HG03139 (cell line): ENCODE measurements at regions not wholly inside any gene's neighbourhood (a gene's known extent, or its start where the extent isn't known, plus 50 kb on each side); places are given as distances from the start of the nearest gene placed in this dataset.

ENCODE experiments used
- ATAC-seq: cut with Tn5 transposase; IDR thresholded peaks from one replicate; pipeline ENCODE4 v1.9.1; 2021; ENCODE audit not compliant: unreplicated experiment

- peak; percentile 58 for ATAC-seq
Observed at GRCh38 chr13:72458701-72459100, 268.7 kb downstream of the MZT1 start.

GRCh38 chr13:72457151-72457550 is 270.3 kb downstream of the MZT1 start:
- no peak for ATAC-seq

DNA sequence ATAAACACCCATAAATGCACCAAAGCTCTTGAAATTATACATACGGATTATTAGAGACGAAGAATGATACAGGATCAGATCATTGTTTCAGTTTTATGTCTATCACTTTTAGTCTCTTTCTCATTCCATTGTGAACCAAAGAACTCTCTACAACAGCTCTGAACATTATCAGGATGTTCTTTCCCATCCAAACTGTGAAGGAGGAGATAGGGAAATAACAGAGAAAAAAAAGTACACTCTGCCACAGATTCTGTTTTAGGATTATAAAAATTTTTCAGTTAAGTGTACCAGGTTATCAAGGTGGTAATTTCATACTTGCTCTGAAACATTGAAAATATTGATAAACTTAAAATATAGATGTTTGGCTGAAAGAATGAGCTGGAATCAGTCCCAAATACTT is 270.9 kb downstream of the MZT1 start:
- no peak for ATAC-seq

GRCh38 chr13:72453161-72453560 is 274.3 kb downstream of the MZT1 start:
- no peak for ATAC-seq

- no peak for ATAC-seq
Observed at GRCh38 chr13:72448082-72448481, 279.3 kb downstream of the MZT1 start.

DNA sequence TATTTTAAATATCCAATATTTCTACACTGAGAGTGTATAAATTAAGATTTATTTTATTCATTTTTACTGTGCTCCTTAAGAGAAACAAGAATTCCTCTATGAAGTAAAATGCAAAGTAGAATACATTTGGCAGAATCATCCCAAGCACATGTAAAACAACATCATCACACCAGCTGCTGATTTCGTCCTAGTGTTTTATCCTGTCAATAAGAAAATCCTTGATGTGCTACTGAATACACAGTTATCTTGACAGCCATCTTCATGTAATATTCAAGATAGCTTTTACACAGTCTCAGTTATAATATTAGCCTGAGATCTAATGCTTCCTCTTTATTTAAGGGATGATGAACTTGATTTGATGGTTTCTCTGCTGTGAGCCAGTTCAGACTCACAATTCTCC is 282.4 kb downstream of the MZT1 start:
- no peak for ATAC-seq

- ATAC-seq = no peak
Observed at GRCh38 chr13:72437458-72437857, 290.0 kb downstream of the MZT1 start.

DNA sequence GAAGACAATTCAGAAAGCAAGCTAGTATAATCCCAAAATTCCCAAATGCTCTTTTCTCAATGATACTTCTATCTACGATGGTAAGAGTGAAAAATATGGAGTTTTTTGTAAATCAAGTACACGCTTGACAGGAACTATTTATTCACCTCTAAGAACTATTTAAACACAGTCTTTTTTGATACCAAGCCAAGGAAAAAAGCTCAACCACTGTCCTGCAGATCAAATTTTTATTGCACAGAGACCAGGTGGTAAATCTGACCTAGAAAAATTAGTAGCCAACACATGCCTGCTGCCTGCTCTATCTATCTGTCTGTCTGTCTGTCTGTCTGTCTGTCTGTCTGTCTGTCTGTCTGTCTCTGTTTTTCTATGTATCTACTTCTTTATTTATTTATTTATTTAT is 292.2 kb downstream of the MZT1 start:
- no peak for ATAC-seq

- ATAC-seq = no peak
Observed at GRCh38 chr13:72431981-72432682, 295.3 kb downstream of the MZT1 start.

- ATAC-seq = no peak
Observed at GRCh38 chr13:72430923-72431322, 296.5 kb downstream of the MZT1 start.

GRCh38 chr13:72427757-72428528 is 299.5 kb downstream of the MZT1 start:
- no peak for ATAC-seq

DNA sequence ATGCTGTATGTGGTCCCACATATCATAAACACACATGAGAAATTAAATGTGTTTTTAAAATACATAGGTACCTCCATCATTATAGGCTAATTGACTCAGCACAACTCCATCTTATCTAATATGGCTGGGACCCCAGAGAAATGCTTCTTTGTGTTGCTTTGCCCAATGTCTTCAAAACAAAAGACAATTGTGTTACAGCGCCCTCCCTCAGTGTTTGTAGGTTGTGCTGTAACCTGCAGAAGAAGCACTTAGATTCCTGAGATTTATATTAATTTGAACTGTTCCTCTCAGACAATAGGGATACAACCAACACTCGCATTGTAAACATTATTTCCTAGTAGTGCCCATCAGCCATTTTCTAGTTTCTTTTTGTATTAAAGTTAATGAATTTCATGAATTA is 303.4 kb downstream of the MZT1 start:
- ATAC-seq = no peak

DNA sequence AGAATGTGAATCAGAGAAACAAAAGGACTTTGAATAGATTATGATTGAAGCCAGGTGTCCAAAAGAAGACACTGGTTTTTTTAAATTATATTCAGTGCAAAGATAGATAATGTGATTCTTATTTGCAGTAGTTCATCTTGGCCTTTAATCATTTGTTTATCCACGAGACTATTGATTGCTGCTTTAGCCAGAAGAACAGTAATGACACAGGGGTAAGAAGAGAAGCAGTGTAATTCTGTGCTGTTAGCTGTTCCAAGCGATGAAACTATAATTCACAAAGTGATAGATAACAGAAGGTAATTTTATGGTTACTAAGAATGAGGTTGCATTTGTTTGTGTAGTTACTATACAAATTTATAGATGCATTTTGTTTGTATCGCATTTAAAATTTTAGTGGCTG is 311.6 kb downstream of the MZT1 start:
- no peak for ATAC-seq

DNA sequence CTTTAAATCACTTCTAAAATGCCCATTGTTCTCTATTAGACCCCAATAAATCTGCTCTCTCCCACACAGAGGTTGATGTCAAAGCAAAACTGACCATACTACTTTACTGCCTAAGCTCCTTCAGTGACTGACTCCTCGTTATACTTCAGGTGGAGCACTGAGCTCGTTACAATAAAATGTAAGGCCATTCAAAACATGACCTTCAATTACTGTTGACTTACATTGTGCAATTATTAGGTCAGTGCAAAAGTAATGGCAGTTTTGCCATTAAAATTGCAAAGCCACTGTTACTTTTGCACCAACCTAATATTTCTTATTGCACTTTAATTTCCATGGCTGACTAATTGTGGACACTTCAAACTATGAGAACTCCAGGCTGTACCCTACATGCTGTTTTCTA is 314.9 kb downstream of the MZT1 start:
- ATAC-seq = no peak

DNA sequence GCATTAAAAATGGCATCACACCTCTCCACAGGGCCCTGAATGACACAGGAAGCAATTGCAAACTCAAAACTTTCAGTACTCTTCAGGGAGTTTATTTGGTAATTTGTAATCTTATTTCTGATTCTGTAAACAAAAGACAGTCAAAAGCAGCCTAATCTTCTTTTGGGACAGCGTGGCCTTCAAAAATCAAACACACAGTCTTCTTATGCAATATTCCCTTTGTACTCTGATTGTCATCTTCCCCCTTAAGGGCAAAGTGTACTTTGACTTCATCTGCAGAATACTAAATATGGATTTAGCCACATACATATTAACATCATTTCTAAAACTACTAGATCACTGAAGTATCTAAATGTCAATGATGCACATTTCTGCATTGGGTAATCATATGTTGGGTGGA is 322.0 kb downstream of the MZT1 start:
- ATAC-seq = no peak

GRCh38 chr13:72403396-72404010 is 323.9 kb downstream of the MZT1 start:
- no peak for ATAC-seq

GRCh38 chr13:72400856-72401255 is 326.6 kb downstream of the MZT1 start:
- ATAC-seq = no peak

GRCh38 chr13:72399351-72399750 is 328.1 kb downstream of the MZT1 start:
- ATAC-seq = no peak

DNA sequence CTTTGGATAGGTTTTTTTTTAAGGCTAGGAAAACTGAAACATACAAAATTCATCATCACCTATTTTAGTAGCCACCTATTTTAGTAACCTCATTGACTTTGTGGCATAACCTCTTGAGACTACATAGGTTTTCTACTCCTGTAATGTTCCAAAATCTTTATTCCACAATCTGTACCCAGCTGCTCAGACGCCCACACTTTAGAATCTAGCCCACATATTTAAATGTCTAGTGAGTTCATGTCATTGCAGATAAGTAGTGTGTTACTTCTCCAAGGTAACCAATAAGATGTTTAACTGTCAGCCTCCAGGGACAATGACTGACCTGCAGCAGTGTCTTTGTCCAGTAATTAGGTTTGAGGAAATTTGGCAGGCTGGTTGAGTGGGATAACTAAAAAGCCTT is 330.2 kb downstream of the MZT1 start:
- ATAC-seq = no peak

GRCh38 chr13:72390909-72391308 is 336.5 kb downstream of the MZT1 start:
- ATAC-seq = no peak

DNA sequence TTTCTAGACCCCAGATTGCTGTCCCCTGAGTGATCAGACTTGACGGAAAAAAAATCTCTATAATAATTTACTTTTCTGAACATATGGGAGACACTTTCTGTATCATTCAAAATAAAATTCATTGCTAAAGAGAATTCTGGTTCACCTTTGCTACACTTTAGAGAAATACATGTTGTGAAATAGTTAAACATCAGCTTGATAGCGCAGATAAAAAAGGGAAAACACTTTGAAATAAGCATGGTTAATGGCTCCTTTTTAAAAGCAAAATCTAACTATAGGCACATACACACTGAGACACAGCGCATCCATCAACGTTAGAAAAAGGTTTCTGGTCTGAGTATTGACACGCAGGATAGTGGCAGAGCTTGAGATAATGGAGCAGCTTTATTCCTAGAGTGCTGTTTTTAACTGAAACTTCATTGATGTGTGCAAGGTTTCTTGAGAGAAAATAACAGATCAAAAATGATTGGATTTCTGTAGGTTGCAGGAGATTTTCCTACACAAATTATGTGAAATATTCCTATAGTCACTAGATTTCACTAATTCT is 341.2 kb downstream of the MZT1 start:
- ATAC-seq = no peak

DNA sequence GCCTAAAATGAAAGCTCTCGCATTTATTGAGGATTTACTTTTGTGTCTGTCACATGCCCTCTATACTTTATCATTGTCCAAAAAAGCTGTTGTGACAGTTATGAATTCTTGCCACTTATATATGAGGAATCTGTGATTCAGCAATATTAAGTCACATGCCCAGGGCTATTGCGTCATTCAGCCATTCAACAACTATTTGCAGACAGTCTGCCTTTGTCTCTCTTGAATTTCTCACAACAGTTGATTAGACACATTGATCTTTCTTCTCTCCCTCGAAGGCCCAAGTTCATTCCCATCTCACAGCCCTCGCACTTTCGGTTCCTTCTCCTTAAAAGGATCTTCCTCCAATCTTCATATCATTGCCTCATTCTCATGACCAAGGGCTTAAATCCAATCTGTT is 342.6 kb downstream of the MZT1 start:
- ATAC-seq = no peak
